Tibial nerve (tissue), 4 donors: ENCODE measurements at regions not wholly inside any gene's neighbourhood (a gene's known extent, or its start where the extent isn't known, plus 50 kb on each side); places are given as distances from the start of the nearest gene placed in this dataset.

Experiments used
- EP300 ChIP-seq, 2 donors: sonication (generic); formaldehyde crosslinking; IDR thresholded peaks; one replicate each; pipeline ENCODE4 v1.6.1; 2017; ENCODE audit warnings: antibody characterized with exemption in 2 of 2, mild to moderate bottlenecking in 1 of 2
- POLR2A ChIP-seq, 2 donors: fragments of 450-650 bp; IDR thresholded peaks; one replicate each; pipeline ENCODE4 v1.6.1; 2017; ENCODE audit warnings: antibody characterized with exemption in 2 of 2, mild to moderate bottlenecking in 2 of 2, moderate library complexity in 2 of 2
- TF ChIP-seq, protein P1 (sequence below), 5 experiments: fragments of 200-600 bp in 3 of 5; fragments of 450-650 bp in 2 of 5; sonication (generic) in 3 of 5; IDR thresholded peaks; one replicate each; pipeline ENCODE4 v1.5.1; 2016 to 2019; ENCODE audit warnings: antibody characterized with exemption in 5 of 5, mild to moderate bottlenecking in 3 of 5, moderate library complexity in 2 of 5

DNA sequence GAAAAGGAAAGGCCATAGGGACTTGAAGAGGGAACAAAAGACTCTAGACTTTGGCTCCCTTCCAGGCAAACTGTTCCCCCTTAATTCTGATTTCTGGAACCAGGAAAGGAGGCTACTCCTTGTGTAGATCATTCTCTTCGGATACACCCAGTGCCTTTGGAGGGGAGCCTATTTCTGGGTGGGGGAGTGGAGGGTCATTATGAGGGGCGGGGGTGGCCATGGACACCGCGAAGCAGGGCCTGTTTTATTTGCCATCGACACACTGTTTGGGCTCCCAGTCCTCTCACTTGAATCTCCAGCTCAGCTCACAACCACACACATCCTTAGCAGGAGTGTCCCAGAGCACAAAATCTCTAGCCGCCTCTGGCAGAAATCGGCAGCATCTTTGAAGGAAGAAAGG is 132.3 kb downstream of the PXDC1 start:
- TF ChIP-seq EP300 (IDR thresholded peaks at IDR 0.05): no peak
- TF ChIP-seq, protein P1, sequence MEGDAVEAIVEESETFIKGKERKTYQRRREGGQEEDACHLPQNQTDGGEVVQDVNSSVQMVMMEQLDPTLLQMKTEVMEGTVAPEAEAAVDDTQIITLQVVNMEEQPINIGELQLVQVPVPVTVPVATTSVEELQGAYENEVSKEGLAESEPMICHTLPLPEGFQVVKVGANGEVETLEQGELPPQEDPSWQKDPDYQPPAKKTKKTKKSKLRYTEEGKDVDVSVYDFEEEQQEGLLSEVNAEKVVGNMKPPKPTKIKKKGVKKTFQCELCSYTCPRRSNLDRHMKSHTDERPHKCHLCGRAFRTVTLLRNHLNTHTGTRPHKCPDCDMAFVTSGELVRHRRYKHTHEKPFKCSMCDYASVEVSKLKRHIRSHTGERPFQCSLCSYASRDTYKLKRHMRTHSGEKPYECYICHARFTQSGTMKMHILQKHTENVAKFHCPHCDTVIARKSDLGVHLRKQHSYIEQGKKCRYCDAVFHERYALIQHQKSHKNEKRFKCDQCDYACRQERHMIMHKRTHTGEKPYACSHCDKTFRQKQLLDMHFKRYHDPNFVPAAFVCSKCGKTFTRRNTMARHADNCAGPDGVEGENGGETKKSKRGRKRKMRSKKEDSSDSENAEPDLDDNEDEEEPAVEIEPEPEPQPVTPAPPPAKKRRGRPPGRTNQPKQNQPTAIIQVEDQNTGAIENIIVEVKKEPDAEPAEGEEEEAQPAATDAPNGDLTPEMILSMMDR (IDR thresholded peaks at IDR 0.05): no peak
- no peak for TF ChIP-seq POLR2A (IDR thresholded peaks at IDR 0.05)
